K562 (cell line): ENCODE measurements at regions not wholly inside any gene's neighbourhood (a gene's known extent, or its start where the extent isn't known, plus 50 kb on each side); places are given as distances from the start of the nearest gene placed in this dataset.

Experiments used
- ATAC-seq: fragments of 200-7000 bp; cut with Tn5 transposase; 3 replicates; pipeline ENCODE4 v1.9.1; 2020; ENCODE audit warnings: moderate library complexity
- BruUV-seq: library from RNA; stranded (reverse); fragments of 400-500 nt; replicated peaks from 2 replicates; lab custom pipeline; 2021; lab: Mats Ljungman, UMichigan
- CTCF ChIA-PET: fragments of 300-600 bp; formaldehyde crosslinking; extraction: SDS; loops from one replicate; lab custom pipeline; 2021; ENCODE audit warnings: low intra/inter-chr PET ratio; lab: Yijun Ruan, JAX
- POLR2A ChIA-PET: fragments of 300-600, 350-650 bp; sonication (Branson Sonifier 250); formaldehyde crosslinking; extraction: SDS; loops from one replicate; lab custom pipeline; 2021; ENCODE audit warnings: antibody characterized with exemption, inconsistent platforms; lab: Yijun Ruan, JAX
- DNase-seq, 4 experiments: peaks; one replicate each; pipeline versions ENCODE4 v3.0.0 to v3.0.0-alpha.2; 2011 to 2018; ENCODE audit warnings: low spot score in 3 of 4, mixed read lengths in 3 of 4; ENCODE audit errors: extremely low read depth in 1 of 4
- FAIRE-seq: peaks from 2 replicates; lab custom pipeline; 2011; peaks lifted over from hg19 to GRCh38; lab: Jason Lieb, UNC
- H2AFZ ChIP-seq: 2 replicates; pipeline ENCODE4 v1.6.0; 2011; ENCODE audit warnings: low read depth, low read length, control low read depth, inconsistent platforms
- H3K27ac ChIP-seq: fragments of 200-600 bp; 3 replicates; pipeline ENCODE4 v1.8.0; 2011; ENCODE audit warnings: low read depth, mild to moderate bottlenecking, control low read depth, inconsistent platforms, low read length, moderate library complexity, mixed read lengths; ENCODE audit errors: extremely low read depth
- H3K27me3 ChIP-seq, 2 experiments: fragments of 300-600 bp in 1 of 2; 2 replicates in 1 of 2; 3 replicates in 1 of 2; pipeline versions ENCODE4 v1.6.0 to v1.8.0; 2011; ENCODE audit warnings: inconsistent platforms in 2 of 2, low read length in 2 of 2, mild to moderate bottlenecking in 1 of 2, mixed read lengths in 1 of 2, moderate library complexity in 1 of 2; ENCODE audit not compliant: control insufficient read depth in 2 of 2, insufficient read depth in 2 of 2
- H3K36me3 ChIP-seq: fragments of 300-600 bp; 3 replicates; pipeline ENCODE4 v1.8.0; 2011; ENCODE audit warnings: mild to moderate bottlenecking, low read length, inconsistent platforms; ENCODE audit not compliant: control insufficient read depth, insufficient read depth
- H3K4me1 ChIP-seq, 2 experiments: fragments of 200-600 bp in 1 of 2; replicated peaks in 1 of 2; 2 replicates in 1 of 2; 3 replicates in 1 of 2; pipeline versions ENCODE4 v1.5.1 to v1.8.0; 2011; ENCODE audit warnings: inconsistent platforms in 2 of 2, low read length in 2 of 2, mild to moderate bottlenecking in 1 of 2, mixed read lengths in 1 of 2, moderate library complexity in 1 of 2; ENCODE audit not compliant: control insufficient read depth in 2 of 2, insufficient read depth in 2 of 2
- H3K4me2 ChIP-seq: 2 replicates; pipeline ENCODE4 v1.6.1; 2011; ENCODE audit warnings: low read length, control low read depth, inconsistent platforms, mixed read lengths; ENCODE audit not compliant: insufficient read depth
- H3K4me3 ChIP-seq: fragments of 200-600 bp; sonication (generic), shearing (Covaris generic); 2 replicates; pipeline ENCODE4 v1.5.1; 2016; ENCODE audit warnings: control low read depth, inconsistent platforms
- H3K79me2 ChIP-seq: fragments of 200-600 bp; 3 replicates; pipeline ENCODE4 v1.8.0; 2011; ENCODE audit warnings: low read length, inconsistent platforms; ENCODE audit not compliant: control insufficient read depth, insufficient read depth
- H3K9ac ChIP-seq, 2 experiments: 2 replicates each; pipeline versions ENCODE4 v1.6.0 to v1.6.1; 2011; ENCODE audit warnings: low read depth in 2 of 2, low read length in 2 of 2, control low read depth in 1 of 2, inconsistent platforms in 1 of 2, mild to moderate bottlenecking in 1 of 2, mixed read lengths in 1 of 2; ENCODE audit not compliant: insufficient read depth in 1 of 2
- H3K9me1 ChIP-seq: one replicate; pipeline ENCODE4 v1.6.0; 2011; ENCODE audit warnings: inconsistent platforms, mild to moderate bottlenecking, low read length, moderate library complexity; ENCODE audit not compliant: control insufficient read depth, insufficient read depth
- H3K9me3 ChIP-seq: replicated peaks from 2 replicates; pipeline ENCODE4 v1.5.1; 2011; ENCODE audit warnings: low read depth, low read length, inconsistent platforms; ENCODE audit not compliant: control insufficient read depth, insufficient read depth
- H4K20me1 ChIP-seq: replicated peaks from 2 replicates; pipeline ENCODE4 v1.6.1; 2011; ENCODE audit warnings: low read length, inconsistent platforms, mixed read lengths; ENCODE audit not compliant: control insufficient read depth, insufficient read depth
- ARID3B ChIP-seq: fragments of 250-450 bp; sonication (Bioruptor Pico); IDR thresholded peaks from 2 replicates; pipeline ENCODE4 v1.4.0; 2020; ENCODE audit warnings: borderline replicate concordance
- BCL6 ChIP-seq: fragments of 250-450 bp; sonication (Bioruptor Pico); IDR thresholded peaks from 2 replicates; pipeline ENCODE4 v1.4.0; 2020
- FIP1L1 ChIP-seq: fragments of 200-400 bp; formaldehyde crosslinking; IDR thresholded peaks from 2 replicates; pipeline ENCODE4 v1.6.1; 2018; ENCODE audit warnings: mild to moderate bottlenecking, low read depth, low read length; ENCODE audit not compliant: poor library complexity, severe bottlenecking
- JUND ChIP-seq, 2 experiments: IDR thresholded peaks; 2 replicates in 1 of 2; 3 replicates in 1 of 2; pipeline ENCODE4 v1.6.1; 2011; ENCODE audit warnings: borderline replicate concordance in 2 of 2, low read depth in 2 of 2, low read length in 2 of 2, improper control_type of control experiment in 1 of 2, missing biosample characterization in 1 of 2, missing genetic modification characterization in 1 of 2, missing genetic modification reagents in 1 of 2
- NFIC ChIP-seq: fragments of 450-650 bp; IDR thresholded peaks from 2 replicates; pipeline ENCODE4 v1.6.1; 2017; ENCODE audit warnings: mild to moderate bottlenecking, inconsistent platforms
- PTTG1 ChIP-seq: fragments of 450-650 bp; IDR thresholded peaks from 2 replicates; pipeline ENCODE4 v1.6.1; 2016; ENCODE audit warnings: low read depth, mild to moderate bottlenecking, missing genetic modification characterization, missing compliant biosample characterization
- SP2 ChIP-seq: IDR thresholded peaks from 2 replicates; pipeline ENCODE4 v1.6.1; 2011; ENCODE audit warnings: mild to moderate bottlenecking, low read depth, low read length, moderate library complexity; ENCODE audit not compliant: poor library complexity, severe bottlenecking; ENCODE audit errors: extremely low read depth
- TAF7 ChIP-seq: fragments of 450-650 bp; IDR thresholded peaks from 2 replicates; pipeline ENCODE4 v1.6.1; 2016; ENCODE audit warnings: missing genetic modification characterization, missing compliant biosample characterization
- ZNF274 ChIP-seq: IDR thresholded peaks from 2 replicates; pipeline ENCODE4 v1.6.1; 2011; ENCODE audit warnings: low read depth, mild to moderate bottlenecking, low read length, moderate library complexity, borderline replicate concordance
- WGBS: fragments of 100-300 bp; shearing (Covaris generic); methylation state at CpG from one replicate; pipeline ENCODE4 v1.1.6; 2016; ENCODE audit warnings: low coverage, mixed read lengths; ENCODE audit not compliant: insufficient coverage; ENCODE audit errors: missing lambda C conversion rate; 5-methylcytosine and 5-hydroxymethylcytosine counted together
- in situ Hi-C: fragments of 300-500 bp; cut with MboI; formaldehyde crosslinking; loops from 4 replicates; pipeline ENCODE4 v1.15.0; 2018; ENCODE audit warnings: inconsistent platforms, mixed read lengths
- intact Hi-C: fragments of 100-400 bp; cut with micrococcal nuclease; formaldehyde crosslinking; loops from 2 replicates; pipeline ENCODE4 v1.14.2; 2022

- Histone ChIP-seq H2AFZ (no peak overlapping the region), H3K9me3 (no peaks in the 10 kb centered on the region), H3K4me1 (no peaks in the 10 kb centered on the region), H3K27me3 (no peaks in the 10 kb centered on the region), H3K27ac (no peak overlapping the region), H3K4me2 (no peak overlapping the region), H3K9ac (no peak overlapping the region), H3K36me3 (no peaks in the 10 kb centered on the region), H3K79me2 (no peaks in the 10 kb centered on the region), H4K20me1 (no peaks in the 10 kb centered on the region), H3K9me1 (no peaks in the 10 kb centered on the region), H3K4me3 (no peak overlapping the region)
- ATAC-seq (no peak), FAIRE-seq (no peak), DNase-seq (no peak)
- ChIA-PET CTCF (no interaction called here), POLR2A (interaction anchor here (1.0 kb wide), 1 partner anchor 30 kb away, joined by 3 read pairs; no protein-coding TSS in a partner anchor)
- TF ChIP-seq JUND (IDR thresholded peaks at IDR 0.05; ENCODE audit: borderline replicate concordance, low read depth, low read length) (no peak), JUND (tag; IDR thresholded peaks at IDR 0.05; ENCODE audit: borderline replicate concordance, low read depth, low read length) (no peak)
- WGBS: 0% methylated on average over 3 of the region's 3 CpGs
- in situ Hi-C loops: no loop called here
- intact Hi-C loops: no loop called here
- no TSS peak for BruUV-seq
Measured at GRCh38 chr6:98779618-98780017, 54.8 kb upstream of the POU3F2 start.

- no peaks in the 10 kb centered on the region for H3K9me3 ChIP-seq
- TF ChIP-seq SP2 (no peak), ARID3B (CRISPR knock-in tag) (no peak), PTTG1 (tag) (no peak), TAF7 (no peak), NFIC (no peak), FIP1L1 (no peak), BCL6 (CRISPR knock-in tag) (no peak), ZNF274 (no peak)
- CTCF ChIA-PET: no interaction called here
Measured at GRCh38 chr6:98782772-98783171, 51.6 kb upstream of the POU3F2 start.

More at GRCh38 chr6:98782772-98783171, 51.6 kb upstream of the POU3F2 start:
- in situ Hi-C loops: no loop called here
- Histone ChIP-seq H3K79me2 (no peaks in the 10 kb centered on the region), H3K27me3 (no peaks in the 10 kb centered on the region), H3K9me1 (no peaks in the 10 kb centered on the region), H3K9ac (no peak overlapping the region), H3K36me3 (no peaks in the 10 kb centered on the region), H2AFZ (no peak overlapping the region), H3K4me2 (no peak overlapping the region), H3K4me3 (no peak overlapping the region), H4K20me1 (no peaks in the 10 kb centered on the region), H3K27ac (no peak overlapping the region), H3K4me1 (no peaks in the 10 kb centered on the region)
- POLR2A ChIA-PET: no interaction called here
- DNase-seq: no peak
- no peak for FAIRE-seq
- no peak for ATAC-seq
- 0% methylated on average over 2 of the region's 2 CpGs for WGBS
- intact Hi-C loops: no loop called here
- BruUV-seq: no TSS peak
